DLD1 (cell line): ENCODE measurements at regions not wholly inside any gene's neighbourhood (a gene's known extent, or its start where the extent isn't known, plus 50 kb on each side); places are given as distances from the start of the nearest gene placed in this dataset.
"Not testable (repeated sequence)": the region's sequence is repeated elsewhere in the genome, so short reads cannot be mapped to it uniquely, and the experiment has no call there.

Experiments
- in situ Hi-C: cut with HindIII; loops from 2 replicates; pipeline ENCODE4 v1.10.0; 2017; ENCODE audit warnings: low sequenced_read_pairs

GRCh38 chr1:243996223-243996622, 54.9 kb upstream of the ZBTB18 start:
- in situ Hi-C loops = no loop called here

GRCh38 chr1:243991650-243992049, 59.4 kb upstream of the ZBTB18 start:
- in situ Hi-C loops = no loop called here

GRCh38 chr1:243984788-243985187, 66.3 kb upstream of the ZBTB18 start:
- in situ Hi-C loops = no loop called here

GRCh38 chr1:243982447-243983018, 68.5 kb upstream of the ZBTB18 start:
- in situ Hi-C loops = no loop called here

GRCh38 chr1:243980471-243980870, 70.6 kb upstream of the ZBTB18 start:
- in situ Hi-C loops = no loop called here

GRCh38 chr1:243980071-243980470, 71.0 kb upstream of the ZBTB18 start:
- in situ Hi-C loops = no loop called here

GRCh38 chr1:243979396-243979795, 71.7 kb upstream of the ZBTB18 start:
- in situ Hi-C loops = no loop called here

- in situ Hi-C loops = no loop called here
These were observed 74.0 kb upstream of the ZBTB18 start for GRCh38 chr1:243977094-243977493.

- in situ Hi-C loops = no loop called here
These were observed 76.4 kb upstream of the ZBTB18 start for GRCh38 chr1:243974451-243975292.

- in situ Hi-C loops = no loop called here
These were observed 77.9 kb upstream of the ZBTB18 start for GRCh38 chr1:243973169-243973568.

GRCh38 chr1:243970077-243970476, 81.0 kb upstream of the ZBTB18 start:
- in situ Hi-C loops = no loop called here

GRCh38 chr1:243968413-243968812, 82.7 kb upstream of the ZBTB18 start:
- in situ Hi-C loops = no loop called here

- in situ Hi-C loops = no loop called here
These were observed 86.2 kb upstream of the ZBTB18 start for GRCh38 chr1:243964915-243965314.

GRCh38 chr1:243963571-243963970, 87.5 kb upstream of the ZBTB18 start:
- in situ Hi-C loops = no loop called here

- in situ Hi-C loops = no loop called here
These were observed 88.5 kb upstream of the ZBTB18 start for GRCh38 chr1:243962541-243962940.

GRCh38 chr1:243959998-243960397, 91.1 kb upstream of the ZBTB18 start:
- in situ Hi-C loops = no loop called here

GRCh38 chr1:243957141-243957540, 93.9 kb upstream of the ZBTB18 start:
- in situ Hi-C loops = no loop called here

GRCh38 chr1:243956450-243956849, 94.6 kb upstream of the ZBTB18 start:
- in situ Hi-C loops = no loop called here

GRCh38 chr1:243951207-243951606, 99.9 kb upstream of the ZBTB18 start:
- in situ Hi-C loops = not testable (repeated sequence)

- in situ Hi-C loops = no loop called here
These were observed 100.1 kb upstream of the AKT3 start for GRCh38 chr1:243950166-243950565.

- in situ Hi-C loops = no loop called here
These were observed 96.9 kb upstream of the AKT3 start for GRCh38 chr1:243946946-243947345.

GRCh38 chr1:243946253-243946652, 96.2 kb upstream of the AKT3 start:
- in situ Hi-C loops = no loop called here

GRCh38 chr1:243945727-243946126, 95.7 kb upstream of the AKT3 start:
- in situ Hi-C loops = no loop called here
